ENCODE measurements at regions not wholly inside any gene's neighbourhood (a gene's known extent, or its start where the extent isn't known, plus 50 kb on each side); places are given as distances from the start of the nearest gene placed in this dataset.

- 0 out of 2 replicates have a peak overlapping the region, but pooled peaks have one; percentile 41 for H3K9ac ChIP-seq (ENCODE audit: low read depth, low read length)
- H3K4me3 ChIP-seq (ENCODE audit: low read depth in 1 of 2, low read length in 2 of 2) = no peak overlapping the region
- H3K9me3 ChIP-seq (ENCODE audit: insufficient read depth, low read length, severe bottlenecking) = no peaks in the 10 kb centered on the region
- H3K79me2 ChIP-seq (ENCODE audit: insufficient read depth, low read length) = no peaks in the 10 kb centered on the region
- TF ChIP-seq CTCF (IDR thresholded peaks at IDR 0.05; ENCODE audit: borderline replicate concordance, extremely low read depth, low read length, poor library complexity, severe bottlenecking) (no peak), EZH2 (IDR thresholded peaks at IDR 0.05; ENCODE audit: borderline replicate concordance, low read depth, low read length, severe bottlenecking) (no peak)
- no peaks in the 10 kb centered on the region for H3K27me3 ChIP-seq (ENCODE audit: insufficient read depth, low read length, poor library complexity)
- H3K4me2 ChIP-seq (ENCODE audit: insufficient read depth, low read length) = peak overlapping the region; percentile 60
- peak overlapping the region; percentile 70 for H2AFZ ChIP-seq (ENCODE audit: low read depth, low read length)
- no peaks in the 10 kb centered on the region for H3K36me3 ChIP-seq (ENCODE audit: insufficient read depth, low read length)
- H3K4me1 ChIP-seq (ENCODE audit: insufficient read depth, low read length) = peaks cover 26% of the 10 kb centered on the region
- DNase-seq (no peak), ATAC-seq (ENCODE audit: insufficient read depth, low read depth) (no peak)
- no peaks in the 10 kb centered on the region for H4K20me1 ChIP-seq (ENCODE audit: insufficient read depth, low read length)
- H3K27ac ChIP-seq (ENCODE audit: low read length) = peak overlapping the region; percentile 75
Observed at GRCh38 chr13:105338006-105338405, 1197.5 kb downstream of the EFNB2 start.

- H3K4me1 ChIP-seq (ENCODE audit: insufficient read depth, low read length) = peaks cover 19% of the 10 kb centered on the region
- ATAC-seq (ENCODE audit: insufficient read depth, low read depth) (no peak), DNase-seq (no peak)
- H3K27me3 ChIP-seq (ENCODE audit: insufficient read depth, low read length, poor library complexity) = no peaks in the 10 kb centered on the region
- no peak for TF ChIP-seq CTCF (IDR thresholded peaks at IDR 0.05; ENCODE audit: borderline replicate concordance, extremely low read depth, low read length, poor library complexity, severe bottlenecking)
- no peak for TF ChIP-seq EZH2 (IDR thresholded peaks at IDR 0.05; ENCODE audit: borderline replicate concordance, low read depth, low read length, severe bottlenecking)
- no peaks in the 10 kb centered on the region for H4K20me1 ChIP-seq (ENCODE audit: insufficient read depth, low read length)
- no peak overlapping the region for H3K4me2 ChIP-seq (ENCODE audit: insufficient read depth, low read length)
- no peaks in the 10 kb centered on the region for H3K36me3 ChIP-seq (ENCODE audit: insufficient read depth, low read length)
- no peaks in the 10 kb centered on the region for H3K79me2 ChIP-seq (ENCODE audit: insufficient read depth, low read length)
- no peak overlapping the region for H3K4me3 ChIP-seq (ENCODE audit: low read depth in 1 of 2, low read length in 2 of 2)
- H3K9ac ChIP-seq (ENCODE audit: low read depth, low read length) = no peak overlapping the region
- no peaks in the 10 kb centered on the region for H3K9me3 ChIP-seq (ENCODE audit: insufficient read depth, low read length, severe bottlenecking)
- H3K27ac ChIP-seq (ENCODE audit: low read length) = no peak overlapping the region
- no peak overlapping the region for H2AFZ ChIP-seq (ENCODE audit: low read depth, low read length)
Observed at GRCh38 chr13:105336706-105337576, 1198.5 kb downstream of the EFNB2 start.

GRCh38 chr13:105334211-105334610 lies 1201.3 kb downstream of the EFNB2 start:
- TF ChIP-seq CTCF (IDR thresholded peaks at IDR 0.05; ENCODE audit: borderline replicate concordance, extremely low read depth, low read length, poor library complexity, severe bottlenecking) (no peak), EZH2 (IDR thresholded peaks at IDR 0.05; ENCODE audit: borderline replicate concordance, low read depth, low read length, severe bottlenecking) (no peak)
- Histone ChIP-seq H2AFZ (ENCODE audit: low read depth, low read length) (no peak overlapping the region), H4K20me1 (ENCODE audit: insufficient read depth, low read length) (no peaks in the 10 kb centered on the region), H3K4me2 (ENCODE audit: insufficient read depth, low read length) (no peak overlapping the region), H3K4me1 (ENCODE audit: insufficient read depth, low read length) (peaks cover 20% of the 10 kb centered on the region), H3K27me3 (ENCODE audit: insufficient read depth, low read length, poor library complexity) (no peaks in the 10 kb centered on the region), H3K36me3 (ENCODE audit: insufficient read depth, low read length) (no peaks in the 10 kb centered on the region), H3K79me2 (ENCODE audit: insufficient read depth, low read length) (no peaks in the 10 kb centered on the region), H3K9me3 (ENCODE audit: insufficient read depth, low read length, severe bottlenecking) (peaks cover 8% of the 10 kb centered on the region), H3K9ac (ENCODE audit: low read depth, low read length) (no peak overlapping the region), H3K4me3 (ENCODE audit: low read depth in 1 of 2, low read length in 2 of 2) (no peak overlapping the region), H3K27ac (ENCODE audit: low read length) (no peak overlapping the region)
- ATAC-seq (ENCODE audit: insufficient read depth, low read depth) (no peak), DNase-seq (no peak)
